IPS-18a (cell line): ENCODE measurements at regions not wholly inside any gene's neighbourhood (a gene's known extent, or its start where the extent isn't known, plus 50 kb on each side); places are given as distances from the start of the nearest gene placed in this dataset.
"Not testable (repeated sequence)": the region's sequence is repeated elsewhere in the genome, so short reads cannot be mapped to it uniquely, and the experiment has no call there.

ENCODE experiments used
- H3K27ac ChIP-seq: one replicate; pipeline ENCODE4 v1.5.1; 2013; ENCODE audit warnings: low read length
- H3K27me3 ChIP-seq: one replicate; pipeline ENCODE4 v1.6.1; 2013; ENCODE audit warnings: mild to moderate bottlenecking, low read length; ENCODE audit not compliant: control insufficient read depth, insufficient read depth
- H3K36me3 ChIP-seq: one replicate; pipeline ENCODE4 v1.6.1; 2013; ENCODE audit warnings: low read depth, low read length; ENCODE audit not compliant: control insufficient read depth
- H3K4me1 ChIP-seq: one replicate; pipeline ENCODE4 v1.6.1; 2013; ENCODE audit warnings: low read depth, low read length; ENCODE audit not compliant: control insufficient read depth
- H3K4me3 ChIP-seq: one replicate; pipeline ENCODE4 v1.5.1; 2013; ENCODE audit warnings: low read length
- H3K9ac ChIP-seq: one replicate; pipeline ENCODE4 v1.6.1; 2013; ENCODE audit warnings: mild to moderate bottlenecking, low read length, moderate library complexity
- H3K9me3 ChIP-seq: one replicate; pipeline ENCODE4 v1.6.1; 2013; ENCODE audit warnings: low read depth, low read length; ENCODE audit not compliant: control insufficient read depth

DNA sequence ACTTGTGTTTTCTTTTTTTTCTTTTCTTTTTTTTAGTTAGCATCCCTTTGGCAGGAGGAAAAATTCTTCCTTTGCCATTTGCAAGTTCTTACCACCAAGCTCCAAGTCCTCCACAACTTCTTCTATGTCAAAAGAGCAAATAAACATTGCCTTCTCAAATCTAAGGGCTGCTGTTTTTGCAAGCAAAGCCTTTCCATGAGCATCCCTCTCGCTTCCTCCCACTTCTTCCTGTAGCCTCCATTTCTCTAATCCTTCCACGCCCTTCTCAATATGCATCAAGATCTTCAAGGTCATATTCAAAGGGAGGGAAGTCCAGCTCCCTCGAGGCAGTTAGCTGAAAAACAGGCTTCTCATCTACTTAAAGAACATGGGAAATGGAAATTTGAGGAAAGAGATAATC lies 147.1 kb downstream of the ADSS2 start:
- Histone ChIP-seq H3K27me3 (no peaks in the 10 kb centered on the region), H3K9me3 (no peaks in the 10 kb centered on the region), H3K27ac (no peak overlapping the region), H3K9ac (no peak overlapping the region), H3K4me1 (no peaks in the 10 kb centered on the region), H3K4me3 (no peak overlapping the region), H3K36me3 (no peaks in the 10 kb centered on the region)

DNA sequence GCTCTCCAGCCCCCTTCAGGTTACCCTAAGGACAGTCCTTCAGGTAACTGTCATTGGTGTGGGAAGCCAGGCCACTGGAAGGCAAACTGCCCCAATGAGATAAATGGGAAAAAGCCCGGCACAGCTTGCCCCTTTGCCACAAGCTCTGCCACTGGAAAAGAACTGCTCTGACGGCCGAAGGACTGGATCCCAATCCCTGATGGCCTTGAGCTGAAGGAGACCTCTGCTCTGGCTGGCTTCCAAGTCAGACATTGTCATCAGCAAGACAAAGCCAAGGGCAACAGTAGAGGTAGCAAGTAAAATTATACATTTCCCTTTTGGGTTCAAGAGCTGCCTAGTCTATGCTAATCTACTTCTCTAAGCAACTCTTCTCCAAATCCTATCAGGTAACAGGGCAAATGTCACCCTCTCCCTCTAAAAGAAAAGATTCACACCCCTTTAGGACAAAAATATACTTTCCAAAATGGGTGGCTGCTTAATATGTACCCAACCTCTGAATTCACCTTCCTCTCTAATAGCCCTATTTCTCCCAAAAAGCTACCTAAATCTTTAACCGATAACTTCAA lies 145.8 kb downstream of the ADSS2 start:
- H3K27me3 ChIP-seq: no peaks in the 10 kb centered on the region
- H3K27ac ChIP-seq: no peak overlapping the region
- no peak overlapping the region for H3K4me3 ChIP-seq
- no peaks in the 10 kb centered on the region for H3K4me1 ChIP-seq
- no peak overlapping the region for H3K9ac ChIP-seq
- H3K9me3 ChIP-seq: no peaks in the 10 kb centered on the region
- H3K36me3 ChIP-seq: no peaks in the 10 kb centered on the region

DNA sequence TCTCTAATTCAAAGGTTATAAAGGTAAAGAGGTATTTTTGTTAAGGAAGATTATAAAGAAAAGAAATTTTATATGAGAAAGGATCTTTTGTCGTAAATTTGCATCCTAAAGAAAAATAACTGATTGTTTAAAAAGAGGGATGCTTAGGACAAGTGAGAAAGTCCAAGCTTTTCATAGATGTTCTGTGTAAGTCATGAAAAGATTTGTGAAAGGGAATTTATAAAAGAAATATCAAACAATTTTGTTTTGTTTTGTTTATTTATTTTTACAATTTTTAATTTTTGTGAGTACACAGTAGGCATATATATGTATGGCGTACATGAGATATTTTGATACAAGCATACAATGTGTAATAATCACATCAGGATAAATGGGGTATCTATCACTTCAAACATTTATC lies 145.2 kb downstream of the ADSS2 start:
- Histone ChIP-seq H3K27ac (no peak overlapping the region), H3K4me3 (no peak overlapping the region), H3K36me3 (no peaks in the 10 kb centered on the region), H3K4me1 (no peaks in the 10 kb centered on the region), H3K9ac (no peak overlapping the region), H3K27me3 (no peaks in the 10 kb centered on the region), H3K9me3 (no peaks in the 10 kb centered on the region)

DNA sequence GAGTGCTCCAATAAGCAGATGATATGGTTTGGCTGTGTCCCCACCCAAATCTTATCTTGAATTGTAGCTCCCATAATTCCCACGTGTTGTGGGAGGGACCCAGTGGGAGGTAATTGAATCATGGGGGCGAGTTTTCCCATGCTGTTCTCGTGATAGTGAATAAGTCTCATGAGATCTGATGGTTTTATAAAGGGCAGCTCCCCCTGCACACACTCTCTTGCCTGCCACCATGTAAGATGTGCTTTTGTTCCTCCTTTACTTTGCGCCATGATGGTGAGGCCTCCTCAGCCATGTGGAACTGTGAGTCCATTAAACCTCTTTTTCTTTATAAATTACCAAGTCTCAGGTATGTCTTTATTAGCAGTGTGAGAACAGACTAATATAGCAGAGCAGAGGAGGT lies 142.5 kb downstream of the ADSS2 start:
- not testable (repeated sequence) for H3K4me3 ChIP-seq, H3K9ac ChIP-seq, H3K9me3 ChIP-seq, H3K36me3 ChIP-seq, H3K4me1 ChIP-seq, H3K27me3 ChIP-seq, H3K27ac ChIP-seq

DNA sequence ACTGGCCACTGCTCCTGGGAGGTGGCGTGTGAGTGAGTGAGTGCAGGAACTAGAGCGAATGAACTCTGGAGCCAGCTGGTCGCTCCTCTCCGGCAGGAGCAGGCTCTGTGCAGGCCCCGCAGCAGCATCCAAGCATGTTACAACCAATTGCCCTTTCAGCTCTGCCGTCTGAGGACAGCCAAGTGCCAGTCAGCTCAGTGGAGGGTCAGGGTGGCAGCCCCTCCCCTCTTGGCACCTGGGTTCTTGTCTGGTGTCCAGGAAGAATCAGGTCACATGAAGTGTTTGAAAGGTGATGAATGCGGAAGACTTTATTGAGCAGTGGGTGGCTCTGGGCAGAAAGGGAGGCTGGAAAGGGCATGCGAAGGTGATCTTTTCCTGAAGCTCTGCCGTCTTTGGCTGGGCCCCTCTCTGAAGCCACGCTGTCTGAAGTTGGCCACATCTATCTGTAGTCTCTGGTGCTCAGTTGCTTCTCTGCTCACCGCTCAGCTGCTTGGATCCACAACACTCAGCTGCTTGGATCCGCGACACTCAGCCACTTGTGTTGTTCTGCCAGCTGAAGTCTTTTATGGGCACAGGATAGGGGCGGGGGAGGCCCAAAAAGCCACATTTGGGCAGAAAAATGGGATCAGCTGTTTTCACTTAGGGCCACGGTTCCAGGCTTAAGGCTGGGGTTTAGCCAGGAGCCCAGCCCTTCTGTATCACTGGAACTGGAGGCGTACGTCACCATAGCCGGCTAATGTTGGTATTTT lies 139.8 kb downstream of the ADSS2 start:
- Histone ChIP-seq H3K27ac (no peak overlapping the region), H3K4me1 (no peaks in the 10 kb centered on the region), H3K27me3 (no peaks in the 10 kb centered on the region), H3K9ac (no peak overlapping the region), H3K9me3 (no peaks in the 10 kb centered on the region), H3K36me3 (no peaks in the 10 kb centered on the region), H3K4me3 (no peak overlapping the region)

DNA sequence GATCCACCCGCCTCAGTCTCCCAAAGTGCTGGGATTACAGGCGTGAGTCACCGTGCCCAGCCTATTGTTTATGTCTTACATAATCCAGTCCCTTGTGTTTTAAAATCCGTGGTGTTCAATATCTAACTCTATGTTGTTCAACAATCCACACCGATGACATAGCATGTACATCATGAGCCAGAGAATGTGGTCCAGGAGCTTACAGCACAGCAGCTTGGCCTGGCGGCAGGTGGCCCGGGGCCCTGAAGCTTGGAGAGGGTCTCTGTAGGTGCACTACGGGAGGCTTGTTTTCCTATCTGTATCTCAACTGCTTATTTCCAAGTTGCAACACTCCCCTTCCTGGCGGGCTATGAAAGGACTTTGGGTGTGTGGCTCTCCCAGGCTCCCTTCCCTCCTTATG lies 138.4 kb downstream of the ADSS2 start:
- Histone ChIP-seq H3K36me3 (no peaks in the 10 kb centered on the region), H3K4me3 (no peak overlapping the region), H3K27ac (no peak overlapping the region), H3K27me3 (no peaks in the 10 kb centered on the region), H3K9ac (no peak overlapping the region), H3K9me3 (no peaks in the 10 kb centered on the region), H3K4me1 (no peaks in the 10 kb centered on the region)

DNA sequence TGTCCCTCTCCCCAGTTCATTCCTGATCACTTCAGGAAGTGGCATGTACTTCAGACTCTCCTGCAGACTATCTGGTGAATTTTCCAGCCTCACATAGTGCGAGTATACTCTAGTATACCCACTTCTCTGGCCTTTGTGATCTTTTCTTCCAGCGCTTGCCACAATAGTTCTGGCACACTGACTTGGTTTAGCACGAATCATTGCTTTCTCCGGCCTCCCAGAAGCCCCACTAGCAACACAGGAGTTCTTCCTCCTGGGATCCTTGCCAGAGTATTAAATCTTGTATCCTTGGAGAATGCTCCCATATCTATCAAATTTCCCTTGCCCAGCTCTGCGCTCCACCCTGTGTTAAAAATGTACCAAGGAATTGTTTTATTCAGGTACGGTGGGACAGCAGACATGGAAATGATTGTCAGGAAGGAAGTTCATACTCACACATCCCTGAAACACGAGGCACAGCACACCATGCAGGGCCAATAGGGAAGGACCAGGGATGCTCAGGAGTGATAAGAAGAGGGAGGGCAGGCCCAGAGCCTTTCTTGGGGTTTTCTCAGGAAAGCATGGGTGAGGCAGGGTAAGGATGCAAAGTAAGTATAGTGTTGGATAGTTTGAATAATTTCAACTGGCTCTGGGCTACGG lies 136.7 kb downstream of the ADSS2 start:
- H3K27me3 ChIP-seq: no peaks in the 10 kb centered on the region
- no peaks in the 10 kb centered on the region for H3K36me3 ChIP-seq
- H3K27ac ChIP-seq: no peak overlapping the region
- H3K4me3 ChIP-seq: no peak overlapping the region
- H3K9me3 ChIP-seq: no peaks in the 10 kb centered on the region
- no peak overlapping the region for H3K9ac ChIP-seq
- no peaks in the 10 kb centered on the region for H3K4me1 ChIP-seq

DNA sequence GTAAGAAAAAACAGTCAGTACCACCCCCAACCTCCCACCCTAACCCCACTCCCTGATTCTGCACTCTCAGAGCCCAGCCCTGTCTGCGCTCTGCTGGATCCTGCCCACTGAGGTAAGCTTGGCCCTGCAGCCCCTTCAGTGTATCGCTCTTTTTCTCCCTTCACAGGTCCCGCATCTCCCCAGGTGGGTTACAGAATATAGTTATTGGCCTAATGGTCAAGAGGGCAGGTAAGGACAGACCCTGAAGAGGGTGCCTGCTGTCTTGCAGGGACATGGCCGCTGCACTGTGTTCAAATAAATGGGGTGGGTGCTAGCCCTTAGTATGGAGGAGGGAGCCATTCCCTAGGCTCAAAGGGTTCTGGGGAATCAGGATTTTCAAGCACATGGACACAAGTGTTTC lies 135.7 kb downstream of the ADSS2 start:
- no peak overlapping the region for H3K9ac ChIP-seq
- no peak overlapping the region for H3K27ac ChIP-seq

DNA sequence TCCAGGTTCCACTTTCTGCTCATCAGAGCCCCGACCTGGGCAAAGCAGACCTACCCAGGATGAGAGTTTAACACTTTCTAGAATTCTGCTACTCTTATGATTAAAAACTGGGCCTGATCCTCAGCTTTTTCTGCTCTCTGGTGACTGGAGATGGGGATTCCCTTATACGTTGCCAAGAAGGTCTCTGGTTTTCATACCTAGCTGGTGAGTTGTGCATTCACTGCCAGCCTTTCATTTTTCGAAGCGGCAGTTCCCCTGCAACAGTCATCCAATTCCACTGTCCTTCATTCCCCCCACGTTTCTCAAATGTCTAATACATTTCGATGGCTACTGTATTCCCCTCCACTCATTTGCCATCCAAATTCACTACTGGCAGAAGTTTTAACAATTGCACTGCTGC lies 135.3 kb downstream of the ADSS2 start:
- Histone ChIP-seq H3K4me3 (no peak overlapping the region), H3K9ac (no peak overlapping the region), H3K4me1 (no peaks in the 10 kb centered on the region), H3K9me3 (no peaks in the 10 kb centered on the region), H3K27me3 (no peaks in the 10 kb centered on the region), H3K27ac (no peak overlapping the region), H3K36me3 (no peaks in the 10 kb centered on the region)

More for the DNA sequence above, 135.7 kb downstream of the ADSS2 start:
- no peaks in the 10 kb centered on the region for H3K4me1 ChIP-seq
- no peaks in the 10 kb centered on the region for H3K9me3 ChIP-seq
- no peaks in the 10 kb centered on the region for H3K27me3 ChIP-seq
- H3K36me3 ChIP-seq: no peaks in the 10 kb centered on the region
- H3K4me3 ChIP-seq: no peak overlapping the region

DNA sequence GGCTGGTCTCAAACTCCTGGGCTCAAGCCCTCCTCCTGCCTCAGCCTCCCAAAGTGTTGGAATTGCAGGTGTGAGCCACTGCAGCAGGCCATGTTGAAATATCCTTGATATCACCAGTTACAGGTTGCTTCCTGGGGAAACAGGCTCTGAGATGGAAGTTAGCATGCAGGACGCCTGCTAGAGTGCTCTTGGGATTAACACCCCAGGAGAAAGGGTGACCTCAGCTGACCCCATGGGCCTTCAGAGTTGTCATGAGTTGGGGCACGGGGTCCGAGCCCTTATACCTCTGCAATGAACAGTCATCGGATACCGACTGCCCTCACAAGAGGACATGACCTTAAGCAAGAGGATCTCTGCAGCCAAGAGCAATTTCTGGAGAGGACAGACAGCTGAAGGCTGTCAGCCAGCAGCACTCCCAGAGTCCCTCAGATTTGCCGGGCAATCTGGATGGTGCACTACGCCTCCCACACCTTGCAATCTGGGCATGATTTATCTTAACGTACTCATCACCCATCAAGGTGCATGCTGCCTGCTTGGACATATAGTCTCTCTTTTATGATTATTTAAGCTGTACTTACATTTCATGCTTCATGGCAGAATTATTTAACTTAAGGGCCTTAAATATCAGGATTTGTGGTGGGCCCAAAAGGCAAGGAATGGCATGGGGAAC lies 134.6 kb downstream of the ADSS2 start:
- no peak overlapping the region for H3K27ac ChIP-seq
- no peaks in the 10 kb centered on the region for H3K36me3 ChIP-seq
- no peaks in the 10 kb centered on the region for H3K4me1 ChIP-seq
- no peaks in the 10 kb centered on the region for H3K27me3 ChIP-seq
- H3K9me3 ChIP-seq: no peaks in the 10 kb centered on the region
- H3K4me3 ChIP-seq: no peak overlapping the region
- no peak overlapping the region for H3K9ac ChIP-seq

DNA sequence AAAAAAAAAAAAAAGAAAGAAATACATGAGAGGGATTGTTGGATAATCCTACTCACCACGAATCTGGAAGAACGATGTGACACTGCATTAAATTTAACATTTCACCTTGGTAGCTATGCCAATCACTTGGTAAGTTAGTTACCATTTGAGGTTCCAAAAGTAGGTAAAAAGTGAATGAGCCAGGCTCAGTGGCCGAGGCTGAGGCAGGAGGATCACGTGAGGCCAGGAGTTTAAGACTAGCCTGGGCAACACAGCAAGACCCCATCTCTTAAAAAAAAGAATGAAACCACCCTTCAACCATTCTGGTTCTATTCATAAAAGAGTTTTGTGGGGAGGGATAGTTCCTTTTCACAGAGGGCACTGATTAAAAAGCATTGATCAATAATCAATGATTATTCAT lies 133.6 kb downstream of the ADSS2 start:
- Histone ChIP-seq H3K4me3 (no peak overlapping the region), H3K9ac (no peak overlapping the region), H3K27ac (no peak overlapping the region), H3K36me3 (no peaks in the 10 kb centered on the region), H3K4me1 (no peaks in the 10 kb centered on the region), H3K9me3 (no peaks in the 10 kb centered on the region), H3K27me3 (no peaks in the 10 kb centered on the region)
